ENCODE measurements at regions not wholly inside any gene's neighbourhood (a gene's known extent, or its start where the extent isn't known, plus 50 kb on each side); places are given as distances from the start of the nearest gene placed in this dataset.

GRCh38 chr10:63738410-63738809 lies 217.2 kb downstream of the REEP3 start:
- Mint-ChIP-seq H3K9me3 (peaks cover 0 to 2% of the 10 kb centered on the region in 2 donors), H3K4me3 (no peak overlapping the region), H3K4me1 (no peaks in the 10 kb centered on the region), H3K27me3 (peaks cover 0 to 5% of the 10 kb centered on the region in 2 donors), H3K36me3 (no peaks in the 10 kb centered on the region), H3K27ac (no peak overlapping the region)
- no peak for ATAC-seq (replicated peaks)
- no peak for DNase-seq

- Mint-ChIP-seq H3K4me1 (peaks cover 3 to 8% of the 10 kb centered on the region in 2 donors), H3K9me3 (peaks cover 0 to 4% of the 10 kb centered on the region in 2 donors), H3K27ac (no peak overlapping the region), H3K36me3 (peaks cover 0 to 2% of the 10 kb centered on the region in 2 donors), H3K27me3 (peaks cover 4 to 5% of the 10 kb centered on the region in 2 donors), H3K4me3 (no peak overlapping the region)
- ATAC-seq (replicated peaks) (no peak), DNase-seq (no peak)
Measured at GRCh38 chr10:63744060-63744941, 223.1 kb downstream of the REEP3 start.

GRCh38 chr10:63749915-63750314 lies 228.7 kb downstream of the REEP3 start:
- no peaks in the 10 kb centered on the region for H3K4me1 Mint-ChIP-seq
- ATAC-seq (replicated peaks): no peak
- H3K9me3 Mint-ChIP-seq: peaks cover 0 to 8% of the 10 kb centered on the region in 2 donors
- DNase-seq: no peak
- H3K27ac Mint-ChIP-seq: no peak overlapping the region
- no peak overlapping the region for H3K4me3 Mint-ChIP-seq
- peaks cover 0 to 2% of the 10 kb centered on the region in 2 donors for H3K36me3 Mint-ChIP-seq
- peaks cover 0 to 4% of the 10 kb centered on the region in 2 donors for H3K27me3 Mint-ChIP-seq

GRCh38 chr10:63751836-63752235 lies 230.6 kb downstream of the REEP3 start:
- H3K4me3 Mint-ChIP-seq: no peak overlapping the region
- H3K27me3 Mint-ChIP-seq: peaks cover 0 to 6% of the 10 kb centered on the region in 2 donors
- no peak overlapping the region for H3K27ac Mint-ChIP-seq
- peaks cover 0 to 2% of the 10 kb centered on the region in 2 donors for H3K36me3 Mint-ChIP-seq
- DNase-seq (no peak), ATAC-seq (replicated peaks) (no peak)
- H3K4me1 Mint-ChIP-seq: no peaks in the 10 kb centered on the region
- peaks cover 0 to 8% of the 10 kb centered on the region in 2 donors for H3K9me3 Mint-ChIP-seq

GRCh38 chr10:63752318-63752717 lies 231.1 kb downstream of the REEP3 start:
- H3K27ac Mint-ChIP-seq: no peak overlapping the region
- ATAC-seq (replicated peaks): no peak
- no peak for DNase-seq
- peaks cover 0 to 6% of the 10 kb centered on the region in 2 donors for H3K27me3 Mint-ChIP-seq
- peaks cover 0 to 6% of the 10 kb centered on the region in 2 donors for H3K9me3 Mint-ChIP-seq
- H3K4me3 Mint-ChIP-seq: no peak overlapping the region
- no peaks in the 10 kb centered on the region for H3K4me1 Mint-ChIP-seq
- H3K36me3 Mint-ChIP-seq: peaks cover 0 to 2% of the 10 kb centered on the region in 2 donors

GRCh38 chr10:63753808-63754207 lies 232.6 kb downstream of the REEP3 start:
- ATAC-seq (replicated peaks): no peak
- no peak overlapping the region for H3K4me3 Mint-ChIP-seq
- H3K27ac Mint-ChIP-seq: no peak overlapping the region
- no peaks in the 10 kb centered on the region for H3K4me1 Mint-ChIP-seq
- peaks cover 7 to 8% of the 10 kb centered on the region in 2 donors for H3K27me3 Mint-ChIP-seq
- DNase-seq: no peak
- no peaks in the 10 kb centered on the region for H3K36me3 Mint-ChIP-seq
- H3K9me3 Mint-ChIP-seq: peaks cover 0 to 6% of the 10 kb centered on the region in 2 donors

GRCh38 chr10:63755441-63755840 lies 234.2 kb downstream of the REEP3 start:
- H3K27ac Mint-ChIP-seq: no peak overlapping the region
- no peak for ATAC-seq (replicated peaks)
- H3K9me3 Mint-ChIP-seq: peaks cover 0 to 2% of the 10 kb centered on the region in 2 donors
- no peaks in the 10 kb centered on the region for H3K4me1 Mint-ChIP-seq
- H3K4me3 Mint-ChIP-seq: no peak overlapping the region
- peaks cover 19% of the 10 kb centered on the region in 2 donors for H3K27me3 Mint-ChIP-seq
- no peak for DNase-seq
- no peaks in the 10 kb centered on the region for H3K36me3 Mint-ChIP-seq

- DNase-seq (no peak), ATAC-seq (replicated peaks) (no peak)
- H3K9me3 Mint-ChIP-seq: no peaks in the 10 kb centered on the region
- H3K4me3 Mint-ChIP-seq: no peak overlapping the region
- no peak overlapping the region for H3K27ac Mint-ChIP-seq
- H3K27me3 Mint-ChIP-seq: peaks cover 28 to 29% of the 10 kb centered on the region in 2 donors
- H3K4me1 Mint-ChIP-seq: no peaks in the 10 kb centered on the region
- H3K36me3 Mint-ChIP-seq: no peaks in the 10 kb centered on the region
Measured at GRCh38 chr10:63757067-63757466, 235.9 kb downstream of the REEP3 start.

- H3K4me1 Mint-ChIP-seq: no peaks in the 10 kb centered on the region
- H3K4me3 Mint-ChIP-seq: no peak overlapping the region
- ATAC-seq (replicated peaks) (no peak), DNase-seq (no peak)
- no peaks in the 10 kb centered on the region for H3K9me3 Mint-ChIP-seq
- no peak overlapping the region for H3K27ac Mint-ChIP-seq
- peaks cover 28 to 29% of the 10 kb centered on the region in 2 donors for H3K27me3 Mint-ChIP-seq
- H3K36me3 Mint-ChIP-seq: no peaks in the 10 kb centered on the region
Measured at GRCh38 chr10:63758080-63758479, 236.9 kb downstream of the REEP3 start.

GRCh38 chr10:63759335-63759734 lies 238.1 kb downstream of the REEP3 start:
- Mint-ChIP-seq H3K27me3 (peaks cover 28 to 29% of the 10 kb centered on the region in 2 donors), H3K36me3 (no peaks in the 10 kb centered on the region), H3K4me1 (no peaks in the 10 kb centered on the region), H3K27ac (no peak overlapping the region), H3K4me3 (no peak overlapping the region), H3K9me3 (no peaks in the 10 kb centered on the region)
- ATAC-seq (replicated peaks) (no peak), DNase-seq (no peak)

- H3K27me3 Mint-ChIP-seq: peaks cover 33 to 36% of the 10 kb centered on the region in 2 donors
- no peak overlapping the region for H3K27ac Mint-ChIP-seq
- no peaks in the 10 kb centered on the region for H3K36me3 Mint-ChIP-seq
- no peak overlapping the region for H3K4me3 Mint-ChIP-seq
- no peaks in the 10 kb centered on the region for H3K9me3 Mint-ChIP-seq
- H3K4me1 Mint-ChIP-seq: no peaks in the 10 kb centered on the region
- ATAC-seq (replicated peaks) (no peak), DNase-seq (no peak)
Measured at GRCh38 chr10:63760034-63760707, 239.0 kb downstream of the REEP3 start.

- ATAC-seq (replicated peaks): no peak
- Mint-ChIP-seq H3K9me3 (no peaks in the 10 kb centered on the region), H3K4me1 (no peaks in the 10 kb centered on the region), H3K27ac (no peak overlapping the region), H3K27me3 (peaks cover 31 to 35% of the 10 kb centered on the region in 2 donors), H3K36me3 (no peaks in the 10 kb centered on the region), H3K4me3 (no peak overlapping the region)
- no peak for DNase-seq
Measured at GRCh38 chr10:63760708-63761047, 239.5 kb downstream of the REEP3 start.

GRCh38 chr10:63761243-63761642 lies 240.0 kb downstream of the REEP3 start:
- Mint-ChIP-seq H3K36me3 (no peaks in the 10 kb centered on the region), H3K27ac (no peak overlapping the region), H3K4me1 (no peaks in the 10 kb centered on the region), H3K9me3 (no peaks in the 10 kb centered on the region), H3K4me3 (no peak overlapping the region), H3K27me3 (peaks cover 30 to 35% of the 10 kb centered on the region in 2 donors)
- ATAC-seq (replicated peaks) (no peak), DNase-seq (no peak)

GRCh38 chr10:63763744-63764143 lies 242.5 kb downstream of the REEP3 start:
- H3K36me3 Mint-ChIP-seq: no peaks in the 10 kb centered on the region
- H3K4me3 Mint-ChIP-seq: no peak overlapping the region
- no peak overlapping the region for H3K27ac Mint-ChIP-seq
- ATAC-seq (replicated peaks) (no peak), DNase-seq (no peak)
- peaks cover 27 to 29% of the 10 kb centered on the region in 2 donors for H3K27me3 Mint-ChIP-seq
- H3K9me3 Mint-ChIP-seq: no peaks in the 10 kb centered on the region
- no peaks in the 10 kb centered on the region for H3K4me1 Mint-ChIP-seq

- Mint-ChIP-seq H3K27ac (no peak overlapping the region), H3K4me1 (no peaks in the 10 kb centered on the region), H3K27me3 (peaks cover 19 to 20% of the 10 kb centered on the region in 2 donors), H3K9me3 (no peaks in the 10 kb centered on the region), H3K4me3 (no peak overlapping the region), H3K36me3 (no peaks in the 10 kb centered on the region)
- no peak for ATAC-seq (replicated peaks)
- DNase-seq: no peak
Measured at GRCh38 chr10:63765126-63765525, 243.9 kb downstream of the REEP3 start.
